HCT116 (cell line): ENCODE measurements at regions not wholly inside any gene's neighbourhood (a gene's known extent, or its start where the extent isn't known, plus 50 kb on each side); places are given as distances from the start of the nearest gene placed in this dataset.

ENCODE experiments used
- ATAC-seq: fragments of 200-7000 bp; cut with Tn5 transposase; 2 replicates; pipeline ENCODE4 v1.9.1; 2020; ENCODE audit warnings: mild to moderate bottlenecking, moderate library complexity
- BruUV-seq: library from RNA; stranded (reverse); fragments of 400-500 nt; replicated peaks from 2 replicates; lab custom pipeline; 2021; lab: Mats Ljungman, UMichigan
- CTCF ChIA-PET: fragments of 300-600 bp; sonication (Branson Sonifier 250); formaldehyde crosslinking; loops from one replicate; lab custom pipeline; 2021; ENCODE audit warnings: antibody characterized with exemption; lab: Charles Lee
- POLR2A ChIA-PET: fragments of 300-600, 350-600 bp; sonication (Branson Sonifier 250); formaldehyde crosslinking; loops from one replicate; lab custom pipeline; 2021; ENCODE audit warnings: antibody characterized with exemption; lab: Charles Lee
- RAD21 ChIA-PET, 2 experiments: fragments of 300-600 bp; sonication (Branson Sonifier 250); formaldehyde crosslinking; loops; one replicate each; lab custom pipeline; 2023; ENCODE audit warnings: low total read pairs in 2 of 2; ENCODE audit not compliant: uncharacterized antibody in 2 of 2, unreplicated experiment in 2 of 2, low non-redundant PET in 1 of 2; lab: Charles Lee
- DNase-seq: peaks from one replicate; pipeline ENCODE4 v3.0.0-alpha.2; 2010; ENCODE audit warnings: low read depth, low spot score
- H2AFZ ChIP-seq: fragments of 200-600 bp; shearing (Covaris generic), sonication (generic); 2 replicates; pipeline ENCODE4 v1.6.1; 2017; ENCODE audit warnings: low read depth, mixed run types, mixed read lengths, antibody characterized with exemption, low read length; ENCODE audit not compliant: poor library complexity, severe bottlenecking
- H3K27ac ChIP-seq: 2 replicates; pipeline ENCODE4 v1.5.1; 2012; ENCODE audit warnings: low read depth, low read length
- H3K27me3 ChIP-seq: fragments of 200-600 bp; sonication (generic); 2 replicates; pipeline ENCODE4 v1.6.1; 2016; ENCODE audit warnings: mixed run types, low read length, mixed read lengths; ENCODE audit not compliant: insufficient read depth
- H3K36me3 ChIP-seq, 2 experiments: fragments of 200-500 bp in 1 of 2; fragments of 200-600 bp in 1 of 2; sonication (Bioruptor generic) in 1 of 2; sonication (generic) in 1 of 2; 2 replicates each; pipeline versions ENCODE4 v1.5.1 to v1.6.1; 2014 to 2016; ENCODE audit warnings: low read length in 2 of 2, inconsistent platforms in 1 of 2, mixed read lengths in 1 of 2, mixed run types in 1 of 2; ENCODE audit not compliant: insufficient read depth in 2 of 2, control insufficient read depth in 1 of 2
- H3K4me1 ChIP-seq, 2 experiments: fragments of 200-600 bp in 1 of 2; sonication (generic) in 1 of 2; 2 replicates each; pipeline versions ENCODE4 v1.5.1 to v1.6.1; 2012 to 2017; ENCODE audit warnings: low read length in 2 of 2, inconsistent platforms in 1 of 2, mild to moderate bottlenecking in 1 of 2, mixed read lengths in 1 of 2, mixed run types in 1 of 2, moderate library complexity in 1 of 2; ENCODE audit not compliant: insufficient read depth in 2 of 2, control insufficient read depth in 1 of 2
- H3K4me2 ChIP-seq: fragments of 200-600 bp; sonication (generic); 2 replicates; pipeline ENCODE4 v1.6.1; 2017; ENCODE audit warnings: mixed run types, low read length, mixed read lengths
- H3K4me3 ChIP-seq, 2 experiments: fragments of 200-600 bp in 1 of 2; sonication (generic) in 1 of 2; replicated peaks in 1 of 2; 2 replicates each; pipeline ENCODE4 v1.5.1; 2011 to 2016; ENCODE audit warnings: low read length in 2 of 2, control low read depth in 1 of 2, low read depth in 1 of 2, mild to moderate bottlenecking in 1 of 2, mixed read lengths in 1 of 2, mixed run types in 1 of 2
- H3K79me2 ChIP-seq: fragments of 200-600 bp; sonication (generic); 2 replicates; pipeline ENCODE4 v1.6.1; 2017; ENCODE audit warnings: mild to moderate bottlenecking, mixed run types, low read length, moderate library complexity, mixed read lengths; ENCODE audit not compliant: insufficient read depth
- H3K9ac ChIP-seq: fragments of 200-600 bp; sonication (generic); 2 replicates; pipeline ENCODE4 v1.6.1; 2016; ENCODE audit warnings: low read length, mixed read lengths
- H3K9me2 ChIP-seq: fragments of 200-600 bp; sonication (generic), shearing (Covaris generic); 2 replicates; pipeline ENCODE4 v1.6.1; 2017; ENCODE audit warnings: mixed run types, mild to moderate bottlenecking, moderate library complexity; ENCODE audit not compliant: insufficient read depth
- H3K9me3 ChIP-seq, 2 experiments: fragments of 200-500 bp in 1 of 2; fragments of 200-600 bp in 1 of 2; sonication (Bioruptor generic) in 1 of 2; sonication (generic) in 1 of 2; 2 replicates each; pipeline ENCODE4 v1.6.1; 2014 to 2017; ENCODE audit warnings: low read length in 2 of 2, mixed read lengths in 2 of 2, inconsistent platforms in 1 of 2, low read depth in 1 of 2, mild to moderate bottlenecking in 1 of 2, mixed run types in 1 of 2, moderate library complexity in 1 of 2; ENCODE audit not compliant: control insufficient read depth in 1 of 2, insufficient read depth in 1 of 2
- H4K20me1 ChIP-seq: fragments of 200-600 bp; sonication (generic), shearing (Covaris generic); 2 replicates; pipeline ENCODE4 v1.6.1; 2017; ENCODE audit warnings: mixed run types, mild to moderate bottlenecking, moderate library complexity; ENCODE audit not compliant: insufficient read depth
- EGR1 ChIP-seq: IDR thresholded peaks from 2 replicates; pipeline ENCODE4 v1.6.1; 2012; ENCODE audit warnings: low read depth
- EZH2phosphoT487 ChIP-seq: fragments of 200-600 bp; IDR thresholded peaks from 2 replicates; pipeline ENCODE4 v1.6.1; 2018; ENCODE audit warnings: antibody characterized with exemption, borderline replicate concordance
- FOSL1 ChIP-seq: IDR thresholded peaks from 2 replicates; pipeline ENCODE4 v1.6.1; 2012; ENCODE audit warnings: low read depth
- JUND ChIP-seq: IDR thresholded peaks from 2 replicates; pipeline ENCODE4 v1.6.1; 2012
- POLR2A ChIP-seq: IDR thresholded peaks from 2 replicates; pipeline ENCODE4 v1.7.0; 2011; ENCODE audit warnings: borderline replicate concordance; ENCODE audit not compliant: insufficient read depth, insufficient read length; ENCODE audit errors: extremely low read depth
- POLR2AphosphoS5 ChIP-seq: IDR thresholded peaks from 2 replicates; pipeline ENCODE4 v1.6.1; 2011; ENCODE audit warnings: mild to moderate bottlenecking, low read depth, low read length, moderate library complexity
- RAD21 ChIP-seq: IDR thresholded peaks from 2 replicates; pipeline ENCODE4 v1.6.1; 2012; ENCODE audit warnings: low read depth, mild to moderate bottlenecking
- SRF ChIP-seq: IDR thresholded peaks from 2 replicates; pipeline ENCODE4 v1.6.1; 2012; ENCODE audit warnings: low read depth
- TCF7L2 ChIP-seq: IDR thresholded peaks from 2 replicates; pipeline ENCODE4 v1.7.0; 2011; ENCODE audit warnings: borderline replicate concordance, inconsistent platforms; ENCODE audit not compliant: insufficient read depth, insufficient read length; ENCODE audit errors: extremely low read depth
- ZFX ChIP-seq: fragments of 450-650 bp; IDR thresholded peaks from 2 replicates; pipeline ENCODE4 v1.6.1; 2017
- ZNF274 ChIP-seq: fragments of 200-500 bp; sonication (Bioruptor generic); IDR thresholded peaks from 2 replicates; pipeline ENCODE4 v1.6.1; 2014; ENCODE audit warnings: mild to moderate bottlenecking, low read depth, low read length, inconsistent platforms
- intact Hi-C: fragments of 100-400 bp; cut with micrococcal nuclease; formaldehyde crosslinking; loops from 2 replicates; pipeline ENCODE4 v1.10.0; 2022
- TF ChIP-seq, protein P1 (sequence below), 3 experiments: fragments of 200-600 bp in 1 of 3; sonication (generic) in 1 of 3; IDR thresholded peaks in 2 of 3; conservative IDR thresholded peaks in 1 of 3; 2 replicates each; pipeline ENCODE4 v1.5.1; 2012 to 2017; ENCODE audit warnings: low read depth in 2 of 3, low read length in 2 of 3, antibody characterized with exemption in 1 of 3, borderline replicate concordance in 1 of 3, control low read depth in 1 of 3, mild to moderate bottlenecking in 1 of 3, mixed read lengths in 1 of 3, mixed run types in 1 of 3, moderate library complexity in 1 of 3; ENCODE audit not compliant: insufficient read depth in 1 of 3
- TF ChIP-seq, protein P2 (sequence below): IDR thresholded peaks from 2 replicates; pipeline ENCODE4 v1.6.1; 2011; ENCODE audit warnings: mild to moderate bottlenecking, low read length, moderate library complexity; ENCODE audit not compliant: insufficient replicate concordance; ENCODE audit errors: extremely low read depth
- TF ChIP-seq, protein P3 (sequence below): IDR thresholded peaks from 2 replicates; pipeline ENCODE4 v1.6.1; 2012; ENCODE audit warnings: low read depth

DNA sequence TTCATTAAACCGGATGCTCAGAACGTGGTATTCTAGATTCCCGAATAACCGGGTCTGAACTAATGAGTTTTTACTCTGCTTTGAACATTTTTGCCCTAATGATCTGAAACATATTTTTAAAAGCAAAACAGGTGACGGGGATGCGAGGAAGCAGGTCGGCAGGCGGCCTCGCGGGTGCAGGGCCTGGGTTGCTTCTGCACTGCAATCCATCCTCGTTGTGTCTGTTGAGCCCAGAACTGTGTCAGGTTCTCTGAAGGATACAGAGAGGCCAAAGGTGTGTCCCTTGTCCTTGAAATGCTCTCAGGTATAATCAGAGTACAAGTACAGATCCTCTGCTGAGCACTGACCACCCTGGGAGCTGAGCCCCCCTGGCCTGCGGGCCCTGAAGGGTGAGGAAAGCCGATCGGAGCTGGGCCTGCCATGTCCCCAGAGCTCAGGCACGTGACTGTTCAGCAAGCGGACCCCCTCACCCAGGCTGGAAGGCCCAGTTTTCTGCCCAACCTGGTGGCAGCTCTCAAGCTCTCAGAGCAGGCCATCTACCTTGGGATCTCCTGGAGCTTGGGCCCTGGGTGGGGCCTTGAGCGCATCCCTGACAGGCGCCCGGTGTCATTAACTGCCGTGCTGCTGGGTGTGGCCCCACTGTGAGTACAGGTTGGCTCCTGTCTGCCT is 151.8 kb downstream of the OLFM1 start:
- ATAC-seq (no peak), DNase-seq (no peak)
- Histone ChIP-seq H3K9me3 (no peaks in the 10 kb centered on the region; a peak in 1 of 4 replicates), H3K36me3 (no peaks in the 10 kb centered on the region), H4K20me1 (no peaks in the 10 kb centered on the region), H3K4me2 (no peak overlapping the region), H2AFZ (no peak overlapping the region), H3K27ac (no peak overlapping the region), H3K9ac (no peak overlapping the region), H3K4me1 (no peaks in the 10 kb centered on the region), H3K9me2 (no peaks in the 10 kb centered on the region), H3K79me2 (no peaks in the 10 kb centered on the region), H3K27me3 (peaks cover 21% of the 10 kb centered on the region), H3K4me3 (no peak overlapping the region)
- no TSS peak for BruUV-seq
- CTCF ChIA-PET, result no interaction called here
- POLR2A ChIA-PET, result no interaction called here
- intact Hi-C loops, result no loop called here
- no peak for TF ChIP-seq POLR2AphosphoS5
- no peak for TF ChIP-seq EGR1
- TF ChIP-seq ZFX, result no peak
- no peak for TF ChIP-seq FOSL1
- no peak for TF ChIP-seq POLR2A
- TF ChIP-seq ZNF274, result no peak
- TF ChIP-seq SRF, result no peak
- no peak for TF ChIP-seq JUND
- TF ChIP-seq RAD21, result no peak
- TF ChIP-seq, protein P1, sequence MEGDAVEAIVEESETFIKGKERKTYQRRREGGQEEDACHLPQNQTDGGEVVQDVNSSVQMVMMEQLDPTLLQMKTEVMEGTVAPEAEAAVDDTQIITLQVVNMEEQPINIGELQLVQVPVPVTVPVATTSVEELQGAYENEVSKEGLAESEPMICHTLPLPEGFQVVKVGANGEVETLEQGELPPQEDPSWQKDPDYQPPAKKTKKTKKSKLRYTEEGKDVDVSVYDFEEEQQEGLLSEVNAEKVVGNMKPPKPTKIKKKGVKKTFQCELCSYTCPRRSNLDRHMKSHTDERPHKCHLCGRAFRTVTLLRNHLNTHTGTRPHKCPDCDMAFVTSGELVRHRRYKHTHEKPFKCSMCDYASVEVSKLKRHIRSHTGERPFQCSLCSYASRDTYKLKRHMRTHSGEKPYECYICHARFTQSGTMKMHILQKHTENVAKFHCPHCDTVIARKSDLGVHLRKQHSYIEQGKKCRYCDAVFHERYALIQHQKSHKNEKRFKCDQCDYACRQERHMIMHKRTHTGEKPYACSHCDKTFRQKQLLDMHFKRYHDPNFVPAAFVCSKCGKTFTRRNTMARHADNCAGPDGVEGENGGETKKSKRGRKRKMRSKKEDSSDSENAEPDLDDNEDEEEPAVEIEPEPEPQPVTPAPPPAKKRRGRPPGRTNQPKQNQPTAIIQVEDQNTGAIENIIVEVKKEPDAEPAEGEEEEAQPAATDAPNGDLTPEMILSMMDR (IDR thresholded peaks at IDR 0.05 in 2 of 3, conservative IDR thresholded peaks at IDR 0.05 in 1 of 3; ENCODE audit: borderline replicate concordance in 1 of 3, insufficient read depth in 1 of 3, low read depth in 2 of 3, low read length in 2 of 3), result no peak
- TF ChIP-seq, protein P2, sequence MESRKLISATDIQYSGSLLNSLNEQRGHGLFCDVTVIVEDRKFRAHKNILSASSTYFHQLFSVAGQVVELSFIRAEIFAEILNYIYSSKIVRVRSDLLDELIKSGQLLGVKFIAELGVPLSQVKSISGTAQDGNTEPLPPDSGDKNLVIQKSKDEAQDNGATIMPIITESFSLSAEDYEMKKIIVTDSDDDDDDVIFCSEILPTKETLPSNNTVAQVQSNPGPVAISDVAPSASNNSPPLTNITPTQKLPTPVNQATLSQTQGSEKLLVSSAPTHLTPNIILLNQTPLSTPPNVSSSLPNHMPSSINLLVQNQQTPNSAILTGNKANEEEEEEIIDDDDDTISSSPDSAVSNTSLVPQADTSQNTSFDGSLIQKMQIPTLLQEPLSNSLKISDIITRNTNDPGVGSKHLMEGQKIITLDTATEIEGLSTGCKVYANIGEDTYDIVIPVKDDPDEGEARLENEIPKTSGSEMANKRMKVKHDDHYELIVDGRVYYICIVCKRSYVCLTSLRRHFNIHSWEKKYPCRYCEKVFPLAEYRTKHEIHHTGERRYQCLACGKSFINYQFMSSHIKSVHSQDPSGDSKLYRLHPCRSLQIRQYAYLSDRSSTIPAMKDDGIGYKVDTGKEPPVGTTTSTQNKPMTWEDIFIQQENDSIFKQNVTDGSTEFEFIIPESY, result no peak
- TF ChIP-seq EZH2phosphoT487, result no peak
- TF ChIP-seq, protein P3, sequence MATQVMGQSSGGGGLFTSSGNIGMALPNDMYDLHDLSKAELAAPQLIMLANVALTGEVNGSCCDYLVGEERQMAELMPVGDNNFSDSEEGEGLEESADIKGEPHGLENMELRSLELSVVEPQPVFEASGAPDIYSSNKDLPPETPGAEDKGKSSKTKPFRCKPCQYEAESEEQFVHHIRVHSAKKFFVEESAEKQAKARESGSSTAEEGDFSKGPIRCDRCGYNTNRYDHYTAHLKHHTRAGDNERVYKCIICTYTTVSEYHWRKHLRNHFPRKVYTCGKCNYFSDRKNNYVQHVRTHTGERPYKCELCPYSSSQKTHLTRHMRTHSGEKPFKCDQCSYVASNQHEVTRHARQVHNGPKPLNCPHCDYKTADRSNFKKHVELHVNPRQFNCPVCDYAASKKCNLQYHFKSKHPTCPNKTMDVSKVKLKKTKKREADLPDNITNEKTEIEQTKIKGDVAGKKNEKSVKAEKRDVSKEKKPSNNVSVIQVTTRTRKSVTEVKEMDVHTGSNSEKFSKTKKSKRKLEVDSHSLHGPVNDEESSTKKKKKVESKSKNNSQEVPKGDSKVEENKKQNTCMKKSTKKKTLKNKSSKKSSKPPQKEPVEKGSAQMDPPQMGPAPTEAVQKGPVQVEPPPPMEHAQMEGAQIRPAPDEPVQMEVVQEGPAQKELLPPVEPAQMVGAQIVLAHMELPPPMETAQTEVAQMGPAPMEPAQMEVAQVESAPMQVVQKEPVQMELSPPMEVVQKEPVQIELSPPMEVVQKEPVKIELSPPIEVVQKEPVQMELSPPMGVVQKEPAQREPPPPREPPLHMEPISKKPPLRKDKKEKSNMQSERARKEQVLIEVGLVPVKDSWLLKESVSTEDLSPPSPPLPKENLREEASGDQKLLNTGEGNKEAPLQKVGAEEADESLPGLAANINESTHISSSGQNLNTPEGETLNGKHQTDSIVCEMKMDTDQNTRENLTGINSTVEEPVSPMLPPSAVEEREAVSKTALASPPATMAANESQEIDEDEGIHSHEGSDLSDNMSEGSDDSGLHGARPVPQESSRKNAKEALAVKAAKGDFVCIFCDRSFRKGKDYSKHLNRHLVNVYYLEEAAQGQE, result no peak
- TF ChIP-seq TCF7L2, result no peak
- RAD21 ChIA-PET, result no interaction called here
